ENCODE measurements at regions not wholly inside any gene's neighbourhood (a gene's known extent, or its start where the extent isn't known, plus 50 kb on each side); places are given as distances from the start of the nearest gene placed in this dataset.

DNA sequence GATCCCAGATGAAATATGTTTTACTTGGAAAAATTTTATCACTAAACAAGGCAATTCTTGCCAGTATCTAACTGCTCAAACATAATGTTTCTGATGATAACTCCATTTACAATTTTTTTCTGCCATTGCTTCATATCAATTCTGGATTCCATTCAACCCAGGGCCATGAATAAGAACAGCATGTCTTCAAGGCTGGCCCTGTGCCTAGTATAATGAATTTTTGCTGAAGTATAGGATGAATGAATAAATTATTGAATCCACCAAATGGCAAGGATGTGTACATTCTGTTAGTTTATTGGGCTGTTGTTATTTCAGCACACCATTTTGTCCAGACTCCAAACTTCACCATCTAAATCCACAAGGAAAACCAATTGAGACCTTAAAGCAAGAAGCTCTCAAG lies 414.7 kb downstream of the HS3ST3B1 start:
- Histone ChIP-seq H3K27me3 (ENCODE audit: control insufficient read depth, insufficient read depth, low read length, poor library complexity, severe bottlenecking) (no peaks in the 10 kb centered on the region), H3K27ac (ENCODE audit: low read depth, low read length) (no peak overlapping the region), H3K9ac (ENCODE audit: extremely low read depth, low read length, poor library complexity, severe bottlenecking) (no peak overlapping the region), H3K4me3 (ENCODE audit: low read length) (no peak overlapping the region), H3K36me3 (ENCODE audit: control insufficient read depth, insufficient read depth, low read length) (no peaks in the 10 kb centered on the region), H3K9me3 (ENCODE audit: control insufficient read depth, low read length) (peaks cover 11% of the 10 kb centered on the region), H3K4me1 (ENCODE audit: control insufficient read depth, insufficient read depth, low read length) (no peaks in the 10 kb centered on the region)
- H3K4me3 Mint-ChIP-seq = no peak overlapping the region
- H3K27me3 Mint-ChIP-seq (ENCODE audit: insufficient read depth) = no peaks in the 10 kb centered on the region
- H3K36me3 Mint-ChIP-seq (ENCODE audit: low read depth) = no peaks in the 10 kb centered on the region
- H3K27ac Mint-ChIP-seq = no peak overlapping the region
- no peaks in the 10 kb centered on the region for H3K9me3 Mint-ChIP-seq
- no peak for TF ChIP-seq CTCF (conservative IDR thresholded peaks at IDR 0.05)
- peaks cover 7% of the 10 kb centered on the region for H3K4me1 Mint-ChIP-seq
- no peak for DNase-seq

DNA sequence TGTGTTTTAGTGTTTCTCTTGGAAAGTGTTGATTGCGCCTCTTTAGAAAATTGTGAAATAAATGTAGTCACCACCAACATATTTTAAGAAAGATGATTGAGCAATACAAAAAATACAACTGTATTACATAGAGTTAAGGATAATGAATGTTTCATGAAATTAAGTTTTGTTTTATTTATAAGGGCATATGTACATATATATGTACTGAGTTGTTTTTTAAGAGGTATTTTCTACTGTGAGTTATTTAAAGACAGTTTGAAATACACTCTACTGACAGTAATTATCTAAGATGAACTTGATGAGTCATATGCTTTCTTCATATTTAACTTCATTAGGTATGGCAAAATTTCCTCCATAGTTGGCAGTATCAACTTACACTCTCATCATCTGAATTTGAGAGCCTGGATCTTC lies 411.7 kb downstream of the HS3ST3B1 start:
- Mint-ChIP-seq H3K4me1 (peaks cover 7% of the 10 kb centered on the region), H3K4me3 (no peak overlapping the region), H3K9me3 (no peaks in the 10 kb centered on the region), H3K27me3 (ENCODE audit: insufficient read depth) (no peaks in the 10 kb centered on the region), H3K27ac (no peak overlapping the region), H3K36me3 (ENCODE audit: low read depth) (no peaks in the 10 kb centered on the region)
- H3K4me3 ChIP-seq (ENCODE audit: low read length) = no peak overlapping the region
- no peaks in the 10 kb centered on the region for H3K27me3 ChIP-seq (ENCODE audit: control insufficient read depth, insufficient read depth, low read length, poor library complexity, severe bottlenecking)
- no CpG with 5 or more reads among the region's 1 CpG for WGBS, 2 experiments (ENCODE audit: insufficient coverage in 1 of 2, insufficient read length in 1 of 2)
- no peaks in the 10 kb centered on the region for H3K36me3 ChIP-seq (ENCODE audit: control insufficient read depth, insufficient read depth, low read length)
- H3K4me1 ChIP-seq (ENCODE audit: control insufficient read depth, insufficient read depth, low read length) = no peaks in the 10 kb centered on the region
- H3K9ac ChIP-seq (ENCODE audit: extremely low read depth, low read length, poor library complexity, severe bottlenecking) = no peak overlapping the region
- no peak for TF ChIP-seq CTCF (conservative IDR thresholded peaks at IDR 0.05)
- H3K9me3 ChIP-seq (ENCODE audit: control insufficient read depth, low read length) = peaks cover 11% of the 10 kb centered on the region
- H3K27ac ChIP-seq (ENCODE audit: low read depth, low read length) = no peak overlapping the region
- no peak for DNase-seq

GRCh38 chr17:14704121-14704520 lies 403.2 kb downstream of the HS3ST3B1 start:
- peaks cover 19% of the 10 kb centered on the region for H3K27me3 Mint-ChIP-seq (ENCODE audit: insufficient read depth)
- 95 to 99% methylated on average over 6 of the region's 6 CpGs for WGBS, 2 experiments (ENCODE audit: insufficient coverage in 1 of 2, insufficient read length in 1 of 2)
- peaks cover 26% of the 10 kb centered on the region for H3K4me1 Mint-ChIP-seq

More at GRCh38 chr17:14704121-14704520, 403.2 kb downstream of the HS3ST3B1 start:
- Histone ChIP-seq H3K36me3 (ENCODE audit: control insufficient read depth, insufficient read depth, low read length) (no peaks in the 10 kb centered on the region), H3K4me1 (ENCODE audit: control insufficient read depth, insufficient read depth, low read length) (peaks cover 12% of the 10 kb centered on the region), H3K9ac (ENCODE audit: extremely low read depth, low read length, poor library complexity, severe bottlenecking) (no peak overlapping the region), H3K27me3 (ENCODE audit: control insufficient read depth, insufficient read depth, low read length, poor library complexity, severe bottlenecking) (no peaks in the 10 kb centered on the region), H3K9me3 (ENCODE audit: control insufficient read depth, low read length) (peaks cover 6% of the 10 kb centered on the region), H3K27ac (ENCODE audit: low read depth, low read length) (no peak overlapping the region), H3K4me3 (ENCODE audit: low read length) (no peak overlapping the region)
- Mint-ChIP-seq H3K27ac (no peak overlapping the region), H3K36me3 (ENCODE audit: low read depth) (no peaks in the 10 kb centered on the region), H3K9me3 (peaks cover 2% of the 10 kb centered on the region), H3K4me3 (no peak overlapping the region)
- no peak for DNase-seq
- no peak for TF ChIP-seq CTCF (conservative IDR thresholded peaks at IDR 0.05)
